ENCODE measurements at regions not wholly inside any gene's neighbourhood (a gene's known extent, or its start where the extent isn't known, plus 50 kb on each side); places are given as distances from the start of the nearest gene placed in this dataset.

GRCh38 chr13:106113796-106114195, 421.7 kb downstream of the EFNB2 start:
- H4K20me1 ChIP-seq (ENCODE audit: insufficient read depth, low read length) = no peaks in the 10 kb centered on the region
- H3K4me1 ChIP-seq (ENCODE audit: insufficient read depth, low read length, severe bottlenecking) = no peaks in the 10 kb centered on the region
- H3K27me3 ChIP-seq (ENCODE audit: insufficient read depth, low read length) = no peaks in the 10 kb centered on the region
- TF ChIP-seq EZH2 (IDR thresholded peaks at IDR 0.05; ENCODE audit: borderline replicate concordance, low read length) (no peak), CTCF (IDR thresholded peaks at IDR 0.05; ENCODE audit: low read length) (no peak)
- no peaks in the 10 kb centered on the region for H3K9me2 ChIP-seq (ENCODE audit: low read depth, low read length)
- no peak overlapping the region for H3K4me3 ChIP-seq (ENCODE audit: low read depth, low read length, poor library complexity, severe bottlenecking)
- H3K79me2 ChIP-seq (ENCODE audit: insufficient read depth, low read length) = no peaks in the 10 kb centered on the region
- H2AFZ ChIP-seq (ENCODE audit: low read length) = no peak overlapping the region
- H3F3A ChIP-seq (ENCODE audit: insufficient read depth, low read length) = no peaks in the 10 kb centered on the region
- H3K36me3 ChIP-seq (ENCODE audit: insufficient read depth, low read length) = no peaks in the 10 kb centered on the region
- H3K27ac ChIP-seq (ENCODE audit: low read depth, low read length, poor library complexity, severe bottlenecking) = no peak overlapping the region
- H3K4me2 ChIP-seq (ENCODE audit: low read length) = no peak overlapping the region
- H3K9me3 ChIP-seq (ENCODE audit: low read length) = no peaks in the 10 kb centered on the region
- no peak overlapping the region for H3K9ac ChIP-seq (ENCODE audit: low read length)

- no peaks in the 10 kb centered on the region for H4K20me1 ChIP-seq (ENCODE audit: insufficient read depth, low read length)
- TF ChIP-seq CTCF (IDR thresholded peaks at IDR 0.05; ENCODE audit: low read length) (no peak), EZH2 (IDR thresholded peaks at IDR 0.05; ENCODE audit: borderline replicate concordance, low read length) (no peak)
- H3K9ac ChIP-seq (ENCODE audit: low read length) = no peak overlapping the region
- no peaks in the 10 kb centered on the region for H3K4me1 ChIP-seq (ENCODE audit: insufficient read depth, low read length, severe bottlenecking)
- H3F3A ChIP-seq (ENCODE audit: insufficient read depth, low read length) = no peaks in the 10 kb centered on the region
- H3K9me2 ChIP-seq (ENCODE audit: low read depth, low read length) = no peaks in the 10 kb centered on the region
- H3K27ac ChIP-seq (ENCODE audit: low read depth, low read length, poor library complexity, severe bottlenecking) = no peak overlapping the region
- H3K36me3 ChIP-seq (ENCODE audit: insufficient read depth, low read length) = no peaks in the 10 kb centered on the region
- no peak overlapping the region for H2AFZ ChIP-seq (ENCODE audit: low read length)
- no peaks in the 10 kb centered on the region for H3K79me2 ChIP-seq (ENCODE audit: insufficient read depth, low read length)
- H3K4me2 ChIP-seq (ENCODE audit: low read length) = no peak overlapping the region
- no peaks in the 10 kb centered on the region for H3K27me3 ChIP-seq (ENCODE audit: insufficient read depth, low read length)
- H3K9me3 ChIP-seq (ENCODE audit: low read length) = no peaks in the 10 kb centered on the region
- no peak overlapping the region for H3K4me3 ChIP-seq (ENCODE audit: low read depth, low read length, poor library complexity, severe bottlenecking)
These were observed 423.3 kb downstream of the EFNB2 start for GRCh38 chr13:106112191-106112590.

- Histone ChIP-seq H3K9me2 (ENCODE audit: low read depth, low read length) (no peaks in the 10 kb centered on the region), H3K9ac (ENCODE audit: low read length) (no peak overlapping the region), H3K4me2 (ENCODE audit: low read length) (no peak overlapping the region), H3K36me3 (ENCODE audit: insufficient read depth, low read length) (no peaks in the 10 kb centered on the region), H3K27me3 (ENCODE audit: insufficient read depth, low read length) (no peaks in the 10 kb centered on the region), H3K4me3 (ENCODE audit: low read depth, low read length, poor library complexity, severe bottlenecking) (no peak overlapping the region), H3F3A (ENCODE audit: insufficient read depth, low read length) (no peaks in the 10 kb centered on the region), H2AFZ (ENCODE audit: low read length) (no peak overlapping the region), H3K9me3 (ENCODE audit: low read length) (no peaks in the 10 kb centered on the region), H3K27ac (ENCODE audit: low read depth, low read length, poor library complexity, severe bottlenecking) (no peak overlapping the region), H4K20me1 (ENCODE audit: insufficient read depth, low read length) (no peaks in the 10 kb centered on the region), H3K79me2 (ENCODE audit: insufficient read depth, low read length) (no peaks in the 10 kb centered on the region), H3K4me1 (ENCODE audit: insufficient read depth, low read length, severe bottlenecking) (no peaks in the 10 kb centered on the region)
- no peak for TF ChIP-seq CTCF (IDR thresholded peaks at IDR 0.05; ENCODE audit: low read length)
- no peak for TF ChIP-seq EZH2 (IDR thresholded peaks at IDR 0.05; ENCODE audit: borderline replicate concordance, low read length)
These were observed 425.1 kb downstream of the EFNB2 start for GRCh38 chr13:106110241-106110855.
